HT1080 (cell line): ENCODE measurements at regions not wholly inside any gene's neighbourhood (a gene's known extent, or its start where the extent isn't known, plus 50 kb on each side); places are given as distances from the start of the nearest gene placed in this dataset.
A peak's percentile ranks its signal among the peaks of the same experiment; 100 is the strongest.
"Not testable (repeated sequence)": the region's sequence is repeated elsewhere in the genome, so short reads cannot be mapped to it uniquely, and the experiment has no call there.

ENCODE experiments used
- DNase-seq: peaks from one replicate; pipeline ENCODE4 v3.0.0-alpha.2; 2015; ENCODE audit warnings: low read depth

DNA sequence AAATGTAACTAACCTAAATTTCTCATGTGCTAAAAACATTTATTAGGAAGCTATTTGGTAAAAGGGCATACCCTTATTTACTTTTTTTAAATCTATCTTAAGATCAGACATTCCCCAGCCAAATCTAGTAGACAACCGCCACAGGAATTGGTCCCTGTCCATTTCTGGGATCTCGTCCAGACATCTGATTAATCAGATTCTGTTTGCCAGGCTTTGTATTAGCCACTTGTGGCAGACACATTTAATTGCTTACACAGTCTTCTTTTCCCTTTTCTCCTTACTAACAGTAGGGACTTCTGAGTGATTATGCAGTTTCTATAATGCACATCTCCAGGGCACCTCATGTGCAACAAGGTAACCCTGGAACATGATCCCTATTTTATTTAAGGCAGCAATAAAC is 449.0 kb upstream of the RGS18 start:
- DNase-seq: no peak

DNA sequence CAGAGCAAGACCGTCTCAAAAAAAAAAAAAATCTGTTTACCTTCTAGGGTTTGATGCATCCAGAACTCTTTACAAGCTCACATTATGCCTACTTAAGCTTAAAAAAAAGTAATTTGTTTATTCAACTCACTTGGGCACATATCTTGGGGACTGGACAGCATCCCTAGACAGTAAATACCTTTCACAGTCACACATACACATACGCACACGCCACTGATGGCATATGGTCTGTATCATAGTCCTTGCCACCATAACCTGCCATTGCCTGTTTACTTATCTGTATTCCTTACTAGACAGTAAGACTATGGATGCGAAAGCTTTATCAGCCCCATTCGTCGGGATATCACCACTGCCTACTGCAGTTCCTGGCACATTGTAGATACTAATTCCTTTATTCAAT is 446.3 kb upstream of the RGS18 start:
- DNase-seq: no peak

DNA sequence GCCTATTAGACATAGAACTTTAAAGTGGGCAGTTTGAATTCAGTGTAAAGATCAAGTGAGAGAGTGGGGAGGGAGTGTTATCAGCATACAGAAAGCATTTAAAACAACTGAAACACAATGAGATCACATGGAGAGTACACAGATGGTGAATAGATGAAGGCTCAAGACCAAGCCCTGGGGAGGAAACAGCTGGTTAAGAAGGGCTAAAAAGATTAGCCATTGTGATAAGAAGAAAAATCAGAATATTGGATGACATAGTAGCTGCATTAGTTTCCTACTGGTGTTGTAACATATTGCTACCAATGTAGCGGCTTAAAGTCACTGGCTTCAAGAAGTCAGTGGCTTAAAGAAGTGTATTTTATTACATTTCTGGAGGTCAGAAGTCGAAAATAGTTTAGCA is 443.4 kb upstream of the RGS18 start:
- DNase-seq: no peak

DNA sequence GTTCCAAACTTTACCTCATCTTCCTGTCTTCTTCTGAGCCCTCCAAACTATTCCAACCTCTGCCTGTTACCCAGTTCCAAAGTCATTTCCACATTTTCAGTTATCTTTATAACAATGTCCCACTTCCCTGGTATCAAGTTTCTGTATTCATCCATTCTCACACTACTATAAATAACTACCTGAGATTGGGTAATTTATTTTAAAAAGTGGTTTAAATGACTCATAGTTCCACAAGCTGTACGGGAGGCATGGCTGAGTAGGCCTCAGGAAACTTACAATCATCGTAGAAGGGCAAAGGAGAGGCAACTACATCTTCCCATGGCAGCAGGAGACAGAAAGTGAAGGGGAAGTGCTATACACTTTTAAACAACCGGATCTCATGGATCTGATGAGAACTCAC is 428.5 kb upstream of the RGS18 start:
- DNase-seq: peak; percentile 69

DNA sequence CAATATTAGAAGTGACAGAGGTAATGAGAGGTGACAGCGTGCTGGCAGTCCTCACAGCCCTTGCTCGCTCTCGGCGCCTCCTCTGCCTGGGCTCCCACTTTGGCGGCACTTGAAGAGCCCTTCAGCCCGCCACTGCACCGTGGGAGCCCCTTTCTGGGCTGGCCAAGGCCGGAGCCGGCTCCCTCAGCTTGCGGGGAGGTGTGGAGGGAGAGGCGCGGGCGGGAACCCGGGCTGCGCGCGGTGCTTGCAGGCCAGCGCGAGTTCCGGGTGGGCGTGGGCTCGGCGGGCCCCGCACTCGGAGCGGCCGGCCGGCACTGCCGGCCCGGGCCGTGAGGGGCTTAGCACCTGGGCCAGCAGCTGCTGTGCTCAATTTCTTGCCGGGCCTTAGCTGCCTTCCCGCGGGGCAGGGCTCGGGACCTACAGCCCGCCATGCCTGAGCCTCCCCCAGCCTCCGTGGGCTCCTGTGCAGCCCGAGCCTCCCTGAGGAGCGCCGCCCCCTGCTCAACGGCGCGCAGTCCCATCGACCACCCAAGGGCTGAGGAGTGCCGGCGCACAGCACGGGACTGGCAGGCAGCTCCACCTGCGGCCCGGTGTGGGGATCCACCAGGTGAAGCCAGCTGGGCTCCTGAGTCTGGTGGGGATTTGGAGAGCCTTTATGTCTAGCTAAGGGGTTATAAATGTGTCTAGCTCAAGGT is 426.5 kb upstream of the RGS18 start:
- not testable (repeated sequence) for DNase-seq

DNA sequence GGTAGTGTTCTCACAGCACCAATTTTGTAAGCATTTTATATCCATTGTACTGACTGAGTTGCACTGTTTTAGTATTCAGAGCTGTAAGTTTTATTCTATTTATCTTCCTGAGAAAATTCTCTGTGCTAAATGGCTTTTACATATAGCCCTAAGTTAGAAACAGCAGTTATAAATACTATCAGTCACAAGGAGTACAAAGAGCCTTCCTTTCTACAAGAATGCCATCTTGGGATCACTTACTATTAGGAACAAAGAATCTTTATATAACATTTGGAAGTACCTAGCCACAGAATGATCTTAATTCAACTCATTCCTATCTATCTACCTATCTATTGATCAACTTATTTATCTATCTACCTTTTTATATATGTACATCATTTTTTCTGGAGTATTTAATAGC is 423.9 kb upstream of the RGS18 start:
- DNase-seq: no peak

DNA sequence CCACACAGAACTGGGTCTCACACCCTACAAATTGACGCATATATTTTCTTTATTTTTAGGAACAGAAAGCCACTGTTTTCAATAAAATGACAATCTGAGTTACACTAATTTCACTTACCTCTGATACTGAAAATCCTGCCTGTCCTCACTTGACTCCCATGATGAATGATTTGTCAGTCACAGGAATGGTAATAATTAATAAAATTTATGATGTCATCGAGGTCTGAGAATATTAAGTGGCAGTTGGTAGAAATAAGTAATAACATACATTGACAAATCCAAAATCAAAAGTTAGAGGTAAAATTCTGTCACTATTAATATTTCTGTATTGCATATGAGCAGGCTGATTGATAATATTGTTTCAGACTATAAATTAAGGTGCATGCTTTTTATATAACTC is 418.7 kb upstream of the RGS18 start:
- DNase-seq: no peak

DNA sequence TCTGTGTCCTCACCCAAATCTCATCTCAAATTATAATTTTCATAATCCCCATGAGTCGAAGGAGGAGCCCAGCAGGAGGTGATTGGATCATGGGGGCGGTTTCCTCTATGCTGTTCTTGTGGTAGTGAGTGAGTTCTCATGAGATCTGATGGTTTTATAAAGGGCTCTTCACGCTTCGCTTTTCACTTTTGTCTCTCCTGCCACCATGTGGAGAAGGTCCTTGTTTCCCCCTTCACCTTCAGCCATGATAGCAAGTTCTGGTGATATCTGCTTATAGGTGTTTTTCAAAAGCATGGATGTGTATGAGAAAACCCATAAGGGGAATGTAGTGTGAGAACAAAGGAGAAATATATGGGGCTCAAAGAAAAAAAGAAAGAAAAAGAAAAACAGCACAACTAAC is 405.9 kb upstream of the RGS18 start:
- DNase-seq: peak; percentile 27

DNA sequence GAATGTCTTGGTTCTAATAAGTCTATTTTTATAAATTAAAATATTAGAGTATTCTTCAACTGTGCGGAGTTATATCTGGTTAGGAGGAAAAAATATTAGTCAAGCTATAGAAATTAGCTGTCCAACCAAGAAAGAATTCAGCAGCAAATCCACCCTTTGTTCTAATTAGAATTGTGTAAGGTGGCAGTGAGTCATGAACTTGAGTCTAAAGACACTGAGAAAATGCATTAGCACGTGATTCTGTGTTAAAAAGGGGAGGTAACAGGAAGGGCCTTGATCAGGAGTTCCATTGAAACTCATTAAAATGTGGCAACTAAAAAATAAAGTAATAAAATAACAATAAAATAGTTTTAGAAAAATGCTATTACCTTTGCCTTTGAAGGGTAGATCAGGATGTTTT is 398.2 kb upstream of the RGS18 start:
- no peak for DNase-seq

DNA sequence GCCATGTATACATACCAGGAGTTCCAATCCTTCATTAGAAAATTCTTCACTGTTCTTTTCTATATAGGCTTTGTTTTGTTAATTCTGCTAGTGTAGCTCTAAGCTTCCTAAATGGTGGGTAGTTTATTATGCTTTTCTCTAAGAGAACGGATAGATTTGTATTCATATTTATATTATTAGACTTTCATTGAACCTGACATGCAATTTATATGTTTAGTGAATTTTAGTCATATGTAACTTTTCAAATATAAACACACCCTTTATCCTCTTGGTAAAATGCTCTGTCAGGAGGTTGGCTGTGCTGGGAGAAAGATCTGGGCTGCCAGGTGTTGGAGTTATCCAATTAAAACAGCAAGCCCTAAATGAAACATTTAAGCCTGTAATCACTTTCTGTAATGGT is 369.7 kb upstream of the RGS18 start:
- DNase-seq: no peak

DNA sequence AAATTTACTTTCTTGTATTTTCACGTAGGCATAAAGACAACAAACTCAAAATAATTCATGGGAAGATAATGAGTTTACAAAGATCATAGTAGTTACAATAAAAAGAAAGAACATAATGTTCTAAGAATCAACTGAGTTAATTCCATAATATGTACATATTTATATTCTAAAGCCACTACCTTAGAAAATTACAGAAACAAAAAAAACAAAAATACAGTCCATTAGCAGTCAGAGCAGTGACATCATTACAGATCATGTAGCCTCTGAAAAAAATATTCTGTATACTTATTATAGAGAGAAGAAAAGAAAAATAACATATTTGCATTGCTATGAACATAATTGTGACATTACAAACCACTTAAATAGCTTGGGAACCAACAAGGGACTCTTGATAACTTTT is 360.1 kb upstream of the RGS18 start:
- no peak for DNase-seq

DNA sequence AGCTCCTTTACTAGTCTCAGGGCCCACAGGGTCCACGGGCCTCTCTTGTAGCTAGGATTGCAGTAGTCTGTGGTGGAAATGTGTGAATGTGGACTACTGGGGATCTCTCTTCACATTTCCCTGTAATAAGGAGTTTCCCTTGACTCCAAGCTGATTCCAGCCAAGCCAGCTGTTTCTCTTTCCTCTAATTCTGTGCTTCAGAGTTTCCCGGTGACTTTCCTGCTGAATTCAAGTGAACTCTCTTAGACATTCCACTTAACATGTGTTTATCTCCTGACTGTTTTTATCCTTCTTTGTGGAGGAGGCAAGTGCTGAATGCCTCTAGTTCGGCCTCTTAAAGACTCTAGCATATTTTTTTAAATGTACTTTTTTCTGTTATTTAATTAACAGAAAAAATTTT is 354.0 kb upstream of the RGS18 start:
- no peak for DNase-seq

DNA sequence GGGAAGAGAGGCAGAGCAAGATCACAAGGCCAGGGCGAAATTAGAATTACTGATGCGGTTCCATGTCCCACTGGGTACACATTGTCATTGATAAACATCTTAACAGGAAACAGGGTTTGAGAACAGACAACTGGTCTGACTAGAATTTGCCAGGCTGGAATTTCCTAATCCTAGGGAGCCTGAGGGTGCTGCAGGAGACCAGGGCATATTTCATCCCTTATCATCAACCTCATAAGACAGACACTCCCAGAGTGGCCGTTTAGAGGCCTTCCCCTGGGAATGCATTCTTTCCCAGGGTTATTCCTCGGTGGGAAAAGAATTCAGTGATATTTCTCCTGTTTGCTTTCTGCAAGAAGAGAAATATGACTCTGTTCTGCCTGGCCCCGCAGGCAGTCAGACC is 344.7 kb upstream of the RGS18 start:
- not testable (repeated sequence) for DNase-seq

DNA sequence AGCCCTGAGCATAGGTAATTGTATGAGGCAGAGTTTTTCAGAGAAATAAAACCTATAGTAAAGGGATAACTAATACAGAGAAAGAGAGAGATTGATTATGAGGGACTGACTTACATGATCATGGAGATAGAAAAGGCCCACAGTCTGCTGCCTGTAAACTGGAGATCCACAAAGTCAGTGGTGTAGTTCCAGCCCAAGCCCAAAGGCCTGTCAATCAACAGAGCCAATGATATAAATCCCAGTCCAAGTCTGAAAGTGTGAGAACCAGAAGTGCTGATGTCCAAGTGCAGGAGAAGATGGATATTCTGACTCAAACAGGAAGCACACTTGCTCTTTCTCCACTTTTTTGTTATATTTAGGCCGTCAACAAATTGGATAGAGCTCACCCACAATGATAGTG is 340.1 kb upstream of the RGS18 start:
- DNase-seq: no peak

DNA sequence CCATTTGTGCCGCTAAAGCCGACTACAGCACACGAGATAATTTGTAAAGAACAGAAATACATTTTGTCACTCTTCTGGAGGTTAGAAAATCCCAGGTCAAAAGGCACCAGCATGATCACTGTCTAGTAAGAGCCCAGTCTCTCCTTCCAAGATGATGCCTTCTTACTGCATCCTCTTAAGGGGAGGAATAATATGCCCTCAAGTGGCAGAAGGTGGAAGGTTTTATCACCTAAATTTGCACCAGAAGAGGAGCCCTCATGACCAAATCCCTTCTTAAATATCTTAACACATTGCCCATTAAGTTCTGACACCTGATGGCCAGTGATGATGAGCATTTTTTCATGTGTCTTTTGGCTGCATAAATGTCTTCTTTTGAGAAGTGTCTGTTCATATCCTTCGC is 326.7 kb upstream of the RGS18 start:
- DNase-seq: peak; percentile 31

DNA sequence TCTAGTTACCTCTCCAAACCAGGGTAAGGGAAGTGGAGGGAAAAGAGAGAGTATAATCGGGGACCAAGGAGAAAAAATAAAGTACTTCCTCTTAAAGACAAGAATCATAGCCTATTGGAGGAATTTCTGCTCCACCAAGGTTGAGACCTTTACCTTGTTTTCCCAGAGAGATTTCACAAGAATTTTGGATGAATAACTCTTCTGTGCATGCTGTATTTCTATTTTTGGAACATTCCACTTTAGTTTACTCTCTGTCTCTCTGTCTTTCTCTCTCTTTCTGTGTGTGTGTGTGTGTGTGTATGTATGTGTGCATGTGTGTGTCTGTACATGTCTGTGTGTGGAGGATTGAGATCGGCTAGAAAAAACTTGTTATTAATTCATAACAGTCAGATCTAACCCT is 318.4 kb upstream of the RGS18 start:
- peak; percentile 20 for DNase-seq

DNA sequence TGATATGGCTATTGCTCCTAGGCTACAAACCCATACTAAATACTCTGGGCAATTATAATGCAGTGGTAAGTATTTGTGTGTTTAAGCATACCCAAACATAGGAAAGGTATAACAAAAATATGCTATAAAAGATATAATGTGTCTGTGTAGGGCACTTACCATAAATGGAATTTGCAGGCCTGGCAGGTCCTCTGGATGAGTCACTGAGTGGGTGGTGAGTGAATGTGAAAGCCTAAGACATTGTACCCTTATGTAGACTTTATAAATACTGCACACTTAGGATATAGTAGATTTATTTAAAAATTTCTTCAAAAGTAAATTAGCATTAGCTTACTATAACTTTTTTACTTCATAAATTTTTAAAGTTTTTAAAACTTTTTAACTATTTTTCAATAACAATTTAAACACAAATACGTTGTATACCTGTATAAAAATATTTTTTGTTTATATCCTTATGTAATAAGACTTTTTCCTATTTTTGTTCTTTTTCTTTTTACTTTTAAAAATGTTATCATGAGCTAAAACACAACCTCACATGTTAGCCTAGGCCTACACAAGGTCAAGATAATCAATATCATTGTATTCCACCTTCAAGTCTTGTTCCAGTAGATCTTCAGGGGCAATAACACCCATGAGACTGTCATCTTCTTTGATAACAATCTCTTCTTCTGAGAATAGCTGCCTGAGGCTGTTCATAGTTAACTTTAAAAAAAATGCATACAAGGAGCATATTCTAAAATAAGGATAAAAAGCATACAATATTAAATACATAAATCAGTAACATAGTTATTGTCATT is 306.3 kb upstream of the RGS18 start:
- no peak for DNase-seq

DNA sequence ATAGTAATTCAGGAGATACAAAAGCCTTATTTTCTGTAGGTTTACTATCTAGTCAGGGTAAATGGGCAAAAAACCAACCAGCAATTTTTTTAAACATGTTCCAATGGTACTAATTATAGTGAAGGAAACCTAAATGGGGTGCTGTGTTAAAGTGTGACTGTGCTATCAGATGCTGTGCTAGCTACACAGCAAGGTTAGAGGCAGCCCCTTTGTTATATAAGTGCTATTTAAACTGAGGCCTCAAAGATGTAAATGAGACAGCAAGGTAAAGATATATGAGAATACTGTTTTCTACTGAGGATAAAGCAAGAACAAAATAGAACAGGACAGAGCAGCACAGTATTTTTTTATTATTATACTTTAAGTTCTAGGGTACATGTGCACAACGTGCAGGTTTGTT is 305.4 kb upstream of the RGS18 start:
- no peak for DNase-seq

DNA sequence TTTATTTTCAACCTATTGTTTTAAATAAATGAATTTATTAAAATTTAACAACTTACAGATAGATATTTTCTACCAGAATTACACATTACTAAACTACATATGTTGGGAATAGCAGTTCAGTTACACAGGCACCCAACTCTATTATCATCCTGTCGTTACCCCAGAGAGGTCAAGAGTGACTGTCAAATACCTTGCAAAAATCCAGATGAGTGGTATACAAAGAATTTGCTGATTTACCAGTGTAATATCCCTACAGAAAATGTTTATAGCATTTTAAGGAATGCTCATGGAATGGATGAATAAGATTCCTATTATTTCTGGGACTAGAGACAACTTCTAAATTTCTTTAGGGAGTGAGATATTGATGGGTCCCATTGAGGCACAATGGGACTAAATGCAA is 300.7 kb upstream of the RGS18 start:
- DNase-seq: no peak

DNA sequence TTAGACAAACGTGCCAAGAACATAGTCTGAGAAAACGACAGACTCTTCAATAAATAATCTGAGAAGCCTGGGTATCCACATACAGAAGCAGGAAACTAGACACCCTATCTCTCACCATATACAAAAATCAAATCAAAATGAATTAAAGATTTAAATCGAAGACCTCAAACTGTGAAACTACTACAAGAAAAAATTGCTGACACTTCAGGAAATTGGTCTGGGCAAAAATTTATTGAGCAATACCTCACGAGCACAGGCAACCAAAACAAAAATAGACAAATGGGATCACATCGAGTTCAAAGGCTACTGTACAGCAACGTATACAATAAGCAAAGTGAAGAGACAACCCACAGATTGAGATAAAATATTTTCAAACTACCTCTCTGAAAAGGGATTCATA is 292.8 kb upstream of the RGS18 start:
- no peak for DNase-seq

DNA sequence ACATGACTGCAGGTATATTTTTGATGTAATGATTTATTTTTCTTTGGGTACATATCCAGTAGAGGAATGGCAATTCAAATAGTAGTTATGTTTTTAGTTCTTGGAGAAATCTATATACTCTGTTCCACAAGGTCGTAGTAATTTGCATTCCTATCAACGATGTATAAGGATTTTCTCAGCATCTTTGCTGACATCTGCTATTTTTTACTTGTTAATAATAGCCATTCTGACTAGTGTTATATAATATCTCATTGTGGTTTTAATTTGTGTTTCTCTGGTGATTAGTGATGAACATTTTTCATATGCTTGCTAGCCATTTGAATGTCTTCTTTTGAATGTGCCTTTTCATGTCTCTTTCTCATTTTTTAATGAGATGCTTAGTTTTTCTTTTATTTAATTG is 292.1 kb upstream of the RGS18 start:
- DNase-seq: no peak

DNA sequence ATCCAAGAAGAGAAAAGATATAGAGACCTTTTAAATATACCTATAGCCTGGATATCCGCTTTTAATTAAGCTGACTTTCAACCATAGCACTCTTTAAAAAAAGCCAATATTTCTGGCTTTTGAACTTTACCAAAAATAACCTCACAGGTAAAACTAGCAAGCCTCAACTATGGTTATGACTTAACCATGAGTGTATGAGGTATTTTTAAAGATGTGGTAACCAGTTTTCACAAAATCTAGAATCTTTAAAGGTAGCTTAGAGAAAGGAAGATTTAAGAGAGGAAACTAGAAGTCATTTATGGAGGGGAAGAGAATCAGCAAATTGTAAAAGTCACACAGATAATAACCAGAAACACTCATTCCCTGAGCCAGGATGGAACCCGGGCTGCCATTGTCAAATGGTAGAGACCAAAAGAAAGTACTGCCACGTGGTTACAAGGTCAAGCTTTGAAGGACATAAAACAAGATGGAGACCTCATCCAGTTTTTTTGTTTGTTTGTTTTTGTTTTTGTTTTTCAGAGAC is 288.4 kb upstream of the RGS18 start:
- DNase-seq: no peak

DNA sequence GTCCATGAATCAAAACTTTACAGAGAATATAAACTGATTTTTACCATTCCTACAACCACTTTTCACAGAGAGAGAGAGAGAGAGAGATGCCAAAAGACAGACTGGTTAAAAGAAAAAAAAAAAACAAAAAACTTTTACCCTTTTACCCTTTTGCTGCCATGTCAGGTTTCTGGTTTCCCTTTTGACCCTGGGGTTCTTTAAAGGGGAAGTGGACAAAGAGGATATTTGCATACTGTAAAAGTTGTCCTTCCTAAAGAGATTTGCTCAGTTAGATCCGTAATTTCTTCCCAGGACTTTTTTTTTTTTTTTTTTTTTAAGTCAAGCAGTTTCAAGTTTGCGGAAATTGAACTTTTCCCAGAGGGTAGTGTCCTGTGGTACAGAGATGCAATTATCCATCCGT is 287.8 kb upstream of the RGS18 start:
- no peak for DNase-seq
